ENCODE measurements at regions not wholly inside any gene's neighbourhood (a gene's known extent, or its start where the extent isn't known, plus 50 kb on each side); places are given as distances from the start of the nearest gene placed in this dataset.
"Not testable (repeated sequence)": the region's sequence is repeated elsewhere in the genome, so short reads cannot be mapped to it uniquely, and the experiment has no call there.

DNA sequence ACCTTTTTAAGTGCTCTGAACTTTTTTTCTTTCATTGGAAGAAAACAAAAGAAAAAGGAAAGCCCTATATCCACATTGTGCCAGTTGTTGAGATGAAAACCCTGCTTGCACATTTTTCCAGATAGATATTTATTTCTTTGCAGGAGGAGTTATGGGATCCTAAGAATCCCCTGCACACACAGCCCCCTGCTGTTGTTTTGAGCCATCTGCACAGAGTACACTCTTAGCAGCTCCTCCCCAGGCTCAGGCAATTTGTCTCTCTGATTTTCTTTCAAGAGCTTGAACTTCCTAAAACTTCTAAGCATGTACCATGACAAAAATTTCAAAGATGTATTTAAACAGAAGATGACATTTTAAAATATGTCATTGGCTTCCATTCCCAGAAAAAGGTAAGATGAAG is 436.9 kb downstream of the METTL4 start:
- Mint-ChIP-seq H3K36me3 (ENCODE audit: low read depth) (no peaks in the 10 kb centered on the region), H3K9me3 (no peaks in the 10 kb centered on the region), H3K27me3 (peaks cover 13% of the 10 kb centered on the region), H3K4me3 (no peak overlapping the region), H3K4me1 (ENCODE audit: low read depth) (no peaks in the 10 kb centered on the region), H3K27ac (no peak overlapping the region)

DNA sequence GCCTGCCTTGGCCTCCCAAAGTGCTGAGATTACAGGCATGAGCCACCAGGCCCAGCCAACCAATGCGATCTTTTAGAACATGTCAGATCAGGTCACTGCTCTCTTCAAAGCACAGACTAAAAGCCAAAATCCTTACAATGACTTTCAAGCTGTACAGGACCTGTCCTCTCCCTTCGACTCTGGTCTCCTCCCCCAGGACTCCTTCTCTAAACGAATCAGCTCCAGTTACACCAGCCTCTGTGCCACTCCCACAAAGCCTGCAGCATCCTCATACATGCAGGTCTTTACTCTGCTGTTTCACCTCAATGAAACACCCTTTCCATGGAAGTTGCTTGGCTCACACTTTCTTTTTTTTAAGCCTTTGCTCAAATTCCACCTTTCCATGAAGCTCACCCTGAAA is 436.0 kb downstream of the METTL4 start:
- H3K27ac Mint-ChIP-seq, result no peak overlapping the region
- H3K27me3 Mint-ChIP-seq, result peaks cover 8% of the 10 kb centered on the region
- no peaks in the 10 kb centered on the region for H3K9me3 Mint-ChIP-seq
- no peak overlapping the region for H3K4me3 Mint-ChIP-seq
- no peaks in the 10 kb centered on the region for H3K4me1 Mint-ChIP-seq (ENCODE audit: low read depth)
- no peaks in the 10 kb centered on the region for H3K36me3 Mint-ChIP-seq (ENCODE audit: low read depth)

DNA sequence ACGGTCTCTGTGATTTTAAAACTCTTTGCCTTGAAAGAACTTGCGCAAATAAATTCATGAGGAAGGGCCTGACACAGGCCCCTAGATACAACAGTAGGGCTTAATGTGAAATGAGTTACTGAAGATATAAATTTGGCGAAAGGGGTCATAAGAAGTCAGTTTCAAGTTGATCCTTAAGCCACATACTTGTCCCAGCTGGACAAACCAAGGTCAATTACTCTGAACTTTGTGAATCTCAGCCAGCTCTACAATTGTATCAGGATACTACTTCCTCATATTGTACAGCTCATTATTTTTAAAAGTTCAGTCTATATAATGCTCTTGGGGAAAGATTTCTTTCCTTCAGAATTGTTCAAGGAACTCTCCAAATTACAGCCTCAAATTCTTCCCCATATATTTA is 432.8 kb downstream of the METTL4 start:
- Mint-ChIP-seq H3K36me3 (ENCODE audit: low read depth) (no peaks in the 10 kb centered on the region), H3K9me3 (no peaks in the 10 kb centered on the region), H3K27ac (no peak overlapping the region), H3K4me1 (ENCODE audit: low read depth) (no peaks in the 10 kb centered on the region), H3K4me3 (no peak overlapping the region), H3K27me3 (peaks cover 4% of the 10 kb centered on the region)

DNA sequence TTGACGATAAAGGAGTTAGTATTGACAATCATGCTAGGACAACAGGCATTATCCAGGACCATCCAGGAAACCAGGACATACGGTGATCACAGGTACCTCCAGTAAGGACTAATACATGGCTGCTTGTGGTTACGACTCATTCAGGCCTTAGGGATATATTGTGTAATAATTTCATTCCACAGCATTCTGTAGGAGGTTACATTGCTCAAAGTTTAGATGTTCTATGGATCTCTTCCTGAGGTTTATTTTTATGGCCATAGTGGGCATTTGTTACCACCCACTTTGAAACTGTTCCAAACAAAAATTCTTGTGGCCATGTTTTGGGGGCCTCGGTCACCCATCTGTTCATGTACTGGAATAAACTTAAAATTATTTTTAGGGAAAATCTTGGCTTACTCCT is 431.6 kb downstream of the METTL4 start:
- peaks cover 3% of the 10 kb centered on the region for H3K27me3 Mint-ChIP-seq
- H3K4me3 Mint-ChIP-seq, result no peak overlapping the region
- H3K27ac Mint-ChIP-seq, result no peak overlapping the region
- H3K9me3 Mint-ChIP-seq, result no peaks in the 10 kb centered on the region
- H3K36me3 Mint-ChIP-seq (ENCODE audit: low read depth), result no peaks in the 10 kb centered on the region
- H3K4me1 Mint-ChIP-seq (ENCODE audit: low read depth), result no peaks in the 10 kb centered on the region

GRCh38 chr18:2143636-2144035 is 427.7 kb downstream of the METTL4 start:
- Mint-ChIP-seq H3K27ac (no peak overlapping the region), H3K4me1 (ENCODE audit: low read depth) (no peaks in the 10 kb centered on the region), H3K27me3 (no peaks in the 10 kb centered on the region)

GRCh38 chr18:2144811-2145210 is 426.5 kb downstream of the METTL4 start:
- Mint-ChIP-seq H3K9me3 (no peaks in the 10 kb centered on the region), H3K4me3 (no peak overlapping the region), H3K4me1 (ENCODE audit: low read depth) (no peaks in the 10 kb centered on the region), H3K27me3 (no peaks in the 10 kb centered on the region), H3K27ac (no peak overlapping the region), H3K36me3 (ENCODE audit: low read depth) (no peaks in the 10 kb centered on the region)

More at GRCh38 chr18:2143636-2144035, 427.7 kb downstream of the METTL4 start:
- H3K4me3 Mint-ChIP-seq, result no peak overlapping the region
- no peaks in the 10 kb centered on the region for H3K36me3 Mint-ChIP-seq (ENCODE audit: low read depth)
- H3K9me3 Mint-ChIP-seq, result no peaks in the 10 kb centered on the region

DNA sequence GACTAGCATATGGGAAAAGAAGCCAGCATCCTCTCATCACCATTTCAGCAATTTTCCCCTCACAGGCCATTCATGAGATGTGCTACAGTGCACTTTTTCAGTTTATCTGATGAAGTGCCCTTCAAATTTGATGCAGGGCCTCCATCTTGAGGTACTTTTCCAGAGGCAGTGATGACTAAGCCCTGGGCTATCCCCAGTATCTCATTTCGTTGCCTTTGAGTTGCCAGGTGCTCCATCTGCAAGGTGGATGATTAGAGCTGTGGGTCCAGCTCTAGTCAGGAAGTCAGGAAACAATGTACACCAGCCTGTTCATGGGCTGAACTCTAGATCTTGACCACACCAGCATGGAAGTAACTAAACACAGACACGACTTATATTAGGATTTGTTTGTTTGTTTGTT is 425.2 kb downstream of the METTL4 start:
- no peaks in the 10 kb centered on the region for H3K9me3 Mint-ChIP-seq
- no peaks in the 10 kb centered on the region for H3K4me1 Mint-ChIP-seq (ENCODE audit: low read depth)
- H3K27me3 Mint-ChIP-seq, result no peaks in the 10 kb centered on the region
- no peaks in the 10 kb centered on the region for H3K36me3 Mint-ChIP-seq (ENCODE audit: low read depth)
- no peak overlapping the region for H3K4me3 Mint-ChIP-seq
- H3K27ac Mint-ChIP-seq, result no peak overlapping the region

DNA sequence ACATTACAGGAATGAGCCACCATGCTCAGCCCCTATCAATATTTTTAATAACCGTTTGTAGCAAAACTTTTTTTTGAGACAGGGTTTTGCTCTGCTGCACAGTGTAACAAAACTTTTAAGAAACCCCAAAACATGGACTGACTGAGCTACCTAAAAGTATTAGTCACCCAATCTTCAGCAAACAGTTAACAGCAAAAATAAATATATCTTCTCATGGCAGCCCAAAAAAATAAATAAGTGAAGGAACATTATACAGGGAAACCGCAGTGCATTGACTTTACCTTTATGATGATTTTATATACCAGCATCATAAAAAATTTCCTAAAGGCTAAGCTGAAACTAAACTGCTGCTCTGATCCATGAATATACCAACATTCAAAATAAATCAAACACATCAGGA is 424.6 kb downstream of the METTL4 start:
- H3K27me3 Mint-ChIP-seq, result no peaks in the 10 kb centered on the region
- H3K4me3 Mint-ChIP-seq, result no peak overlapping the region
- no peaks in the 10 kb centered on the region for H3K36me3 Mint-ChIP-seq (ENCODE audit: low read depth)
- no peaks in the 10 kb centered on the region for H3K4me1 Mint-ChIP-seq (ENCODE audit: low read depth)
- no peaks in the 10 kb centered on the region for H3K9me3 Mint-ChIP-seq
- no peak overlapping the region for H3K27ac Mint-ChIP-seq

GRCh38 chr18:2147476-2148230 is 423.7 kb downstream of the METTL4 start:
- no peak overlapping the region for H3K27ac Mint-ChIP-seq
- H3K9me3 Mint-ChIP-seq, result no peaks in the 10 kb centered on the region
- H3K36me3 Mint-ChIP-seq (ENCODE audit: low read depth), result no peaks in the 10 kb centered on the region
- H3K4me3 Mint-ChIP-seq, result no peak overlapping the region
- H3K4me1 Mint-ChIP-seq (ENCODE audit: low read depth), result no peaks in the 10 kb centered on the region
- H3K27me3 Mint-ChIP-seq, result no peaks in the 10 kb centered on the region

GRCh38 chr18:2148823-2149222 is 422.5 kb downstream of the METTL4 start:
- Mint-ChIP-seq H3K27me3 (no peaks in the 10 kb centered on the region), H3K36me3 (ENCODE audit: low read depth) (no peaks in the 10 kb centered on the region), H3K4me1 (ENCODE audit: low read depth) (no peaks in the 10 kb centered on the region), H3K27ac (no peak overlapping the region), H3K9me3 (no peaks in the 10 kb centered on the region), H3K4me3 (no peak overlapping the region)

- Mint-ChIP-seq H3K4me1 (ENCODE audit: low read depth) (no peaks in the 10 kb centered on the region), H3K4me3 (no peak overlapping the region), H3K36me3 (ENCODE audit: low read depth) (no peaks in the 10 kb centered on the region), H3K27me3 (no peaks in the 10 kb centered on the region), H3K27ac (no peak overlapping the region), H3K9me3 (no peaks in the 10 kb centered on the region)
Observed at GRCh38 chr18:2150566-2150965, 420.7 kb downstream of the METTL4 start.

DNA sequence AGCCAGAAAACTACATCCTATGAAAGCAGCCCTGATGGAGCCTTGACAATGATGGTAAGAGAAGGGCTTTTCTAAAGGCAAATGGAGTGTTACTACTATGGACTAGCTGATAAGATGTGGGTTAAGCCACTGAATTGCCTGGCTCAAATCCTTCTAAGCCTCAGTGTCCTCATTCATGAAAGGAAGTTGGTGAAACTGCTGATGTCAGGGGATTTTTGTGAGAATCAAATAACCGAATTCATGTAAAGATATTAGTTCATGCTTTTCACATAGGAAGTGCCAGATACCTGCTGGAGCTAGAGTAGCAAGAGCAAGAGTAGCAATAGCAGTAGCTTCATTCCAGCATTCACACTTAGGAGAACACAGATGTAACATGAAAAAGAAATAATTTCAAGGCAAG is 417.0 kb downstream of the METTL4 start:
- H3K27me3 Mint-ChIP-seq, result peaks cover 3% of the 10 kb centered on the region

DNA sequence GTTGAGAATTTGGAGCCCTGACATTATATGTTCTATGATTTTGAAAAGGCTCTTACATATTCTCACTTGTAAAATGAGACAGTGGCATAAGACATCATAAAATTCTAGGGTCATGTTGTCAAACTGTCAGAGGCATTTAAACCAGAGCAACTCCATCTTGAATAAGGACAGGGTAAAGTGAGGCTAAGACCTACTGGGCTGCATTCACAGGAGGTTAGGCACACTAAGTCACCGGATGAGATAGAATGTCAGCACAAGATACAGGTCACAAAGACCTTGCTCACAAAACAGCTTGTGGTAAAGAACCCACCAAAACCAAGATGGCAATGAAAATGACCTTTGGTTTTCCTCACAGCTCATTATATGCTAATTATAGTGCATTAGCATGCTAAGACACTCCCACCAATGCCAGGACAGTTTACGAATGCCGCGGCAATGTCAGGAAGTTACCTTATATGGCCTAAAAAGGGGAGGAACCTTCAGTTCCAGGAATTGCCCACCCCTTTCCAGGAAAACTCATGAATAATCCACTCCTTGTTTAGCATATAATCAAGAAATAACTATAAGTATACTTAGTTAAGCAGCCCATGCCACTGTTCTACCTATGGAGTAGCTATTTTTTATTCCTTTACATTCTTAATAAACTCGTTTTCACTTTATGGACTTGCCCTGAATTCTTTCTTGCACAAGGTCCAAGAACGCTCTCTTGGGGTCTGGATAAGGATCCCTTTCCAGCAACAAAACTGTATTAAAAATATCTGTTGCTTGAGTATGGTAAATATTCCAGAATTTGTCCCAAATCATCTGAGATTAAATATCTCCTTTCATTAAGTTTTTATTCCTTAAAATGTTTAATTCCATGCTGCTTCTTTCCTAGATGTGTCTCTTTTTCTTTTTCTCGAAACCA is 406.4 kb downstream of the METTL4 start:
- Mint-ChIP-seq H3K36me3 (ENCODE audit: low read depth) (no peaks in the 10 kb centered on the region), H3K27ac (no peak overlapping the region), H3K4me3 (no peak overlapping the region), H3K9me3 (no peaks in the 10 kb centered on the region), H3K27me3 (no peaks in the 10 kb centered on the region), H3K4me1 (ENCODE audit: low read depth) (no peaks in the 10 kb centered on the region)

More for the DNA sequence above, 417.0 kb downstream of the METTL4 start:
- no peak overlapping the region for H3K27ac Mint-ChIP-seq
- H3K36me3 Mint-ChIP-seq (ENCODE audit: low read depth), result no peaks in the 10 kb centered on the region
- H3K4me3 Mint-ChIP-seq, result no peak overlapping the region
- no peaks in the 10 kb centered on the region for H3K9me3 Mint-ChIP-seq
- no peaks in the 10 kb centered on the region for H3K4me1 Mint-ChIP-seq (ENCODE audit: low read depth)

- H3K4me3 Mint-ChIP-seq; H3K36me3 Mint-ChIP-seq (ENCODE audit: low read depth); H3K4me1 Mint-ChIP-seq (ENCODE audit: low read depth); H3K9me3 Mint-ChIP-seq; H3K27me3 Mint-ChIP-seq; H3K27ac Mint-ChIP-seq: not testable (repeated sequence)
Observed at GRCh38 chr18:2166876-2167275, 404.4 kb downstream of the METTL4 start.

GRCh38 chr18:2168022-2168421 is 403.3 kb downstream of the METTL4 start:
- no peaks in the 10 kb centered on the region for H3K4me1 Mint-ChIP-seq (ENCODE audit: low read depth)
- no peak overlapping the region for H3K4me3 Mint-ChIP-seq
- H3K27ac Mint-ChIP-seq, result no peak overlapping the region
- no peaks in the 10 kb centered on the region for H3K27me3 Mint-ChIP-seq
- H3K9me3 Mint-ChIP-seq, result no peaks in the 10 kb centered on the region
- H3K36me3 Mint-ChIP-seq (ENCODE audit: low read depth), result no peaks in the 10 kb centered on the region
